Central memory CD8-positive, alpha-beta T cell (primary cell): ENCODE measurements at regions not wholly inside any gene's neighbourhood (a gene's known extent, or its start where the extent isn't known, plus 50 kb on each side); places are given as distances from the start of the nearest gene placed in this dataset.

Experiments
- ATAC-seq: fragments of 150-1000 bp; cut with Tn5 transposase; replicated peaks from 2 replicates; pipeline ENCODE4 v1.10.0; 2022; ENCODE audit warnings: mild to moderate bottlenecking, moderate FRiP score, moderate number of reproducible peaks; ENCODE audit not compliant: poor library complexity, severe bottlenecking; ENCODE audit errors: extremely low read depth
- DNase-seq, 2 donors: peaks; one replicate each; pipeline ENCODE4 v3.0.0; 2021; ENCODE audit warnings: low spot score in 2 of 2
- H3K27ac Mint-ChIP-seq: one replicate; pipeline ENCODE4 v1.8.0; 2022; ENCODE audit warnings: low read depth, mild to moderate bottlenecking, moderate library complexity, mixed read lengths
- H3K27me3 Mint-ChIP-seq: one replicate; pipeline ENCODE4 v1.8.0; 2022; ENCODE audit warnings: mixed read lengths
- H3K36me3 Mint-ChIP-seq: one replicate; pipeline ENCODE4 v1.8.0; 2022; ENCODE audit warnings: mild to moderate bottlenecking, moderate library complexity, mixed read lengths; ENCODE audit not compliant: insufficient read depth
- H3K4me1 Mint-ChIP-seq: one replicate; pipeline ENCODE4 v1.8.0; 2022; ENCODE audit warnings: mixed read lengths
- H3K4me3 Mint-ChIP-seq: one replicate; pipeline ENCODE4 v1.8.0; 2022; ENCODE audit warnings: mild to moderate bottlenecking, moderate library complexity, mixed read lengths
- H3K9me3 Mint-ChIP-seq: one replicate; pipeline ENCODE4 v1.8.0; 2022; ENCODE audit warnings: mixed read lengths

DNA sequence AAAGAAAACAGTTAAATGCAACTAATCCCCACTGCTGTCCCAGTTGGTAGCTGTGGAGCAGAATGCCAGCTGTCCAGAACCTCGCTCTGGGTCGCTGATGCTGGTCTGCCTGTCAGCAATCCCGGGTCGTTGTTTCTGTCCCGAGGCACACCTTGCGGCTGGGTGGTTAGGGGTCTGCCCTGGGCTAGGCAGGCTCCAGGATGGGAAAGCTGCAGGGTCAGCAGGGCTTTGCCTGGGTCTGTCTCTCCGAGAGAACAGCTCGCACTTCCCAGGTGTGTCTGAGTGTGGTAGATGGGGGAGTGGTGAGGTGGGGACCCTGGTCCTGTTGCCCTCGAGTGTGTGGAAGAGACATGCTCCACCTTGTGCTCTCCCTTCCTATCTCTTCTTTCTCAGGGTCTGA lies 261.2 kb downstream of the CLIC5 start:
- H3K27ac Mint-ChIP-seq = no peak overlapping the region
- no peak for ATAC-seq
- no peaks in the 10 kb centered on the region for H3K4me1 Mint-ChIP-seq
- no peak for DNase-seq
- H3K27me3 Mint-ChIP-seq = peaks cover 14% of the 10 kb centered on the region
- H3K36me3 Mint-ChIP-seq = peaks cover 3% of the 10 kb centered on the region
- no peak overlapping the region for H3K4me3 Mint-ChIP-seq
- H3K9me3 Mint-ChIP-seq = no peaks in the 10 kb centered on the region

GRCh38 chr6:45746046-45746445 lies 269.6 kb downstream of the CLIC5 start:
- no peak for ATAC-seq
- peaks cover 11% of the 10 kb centered on the region for H3K9me3 Mint-ChIP-seq

DNA sequence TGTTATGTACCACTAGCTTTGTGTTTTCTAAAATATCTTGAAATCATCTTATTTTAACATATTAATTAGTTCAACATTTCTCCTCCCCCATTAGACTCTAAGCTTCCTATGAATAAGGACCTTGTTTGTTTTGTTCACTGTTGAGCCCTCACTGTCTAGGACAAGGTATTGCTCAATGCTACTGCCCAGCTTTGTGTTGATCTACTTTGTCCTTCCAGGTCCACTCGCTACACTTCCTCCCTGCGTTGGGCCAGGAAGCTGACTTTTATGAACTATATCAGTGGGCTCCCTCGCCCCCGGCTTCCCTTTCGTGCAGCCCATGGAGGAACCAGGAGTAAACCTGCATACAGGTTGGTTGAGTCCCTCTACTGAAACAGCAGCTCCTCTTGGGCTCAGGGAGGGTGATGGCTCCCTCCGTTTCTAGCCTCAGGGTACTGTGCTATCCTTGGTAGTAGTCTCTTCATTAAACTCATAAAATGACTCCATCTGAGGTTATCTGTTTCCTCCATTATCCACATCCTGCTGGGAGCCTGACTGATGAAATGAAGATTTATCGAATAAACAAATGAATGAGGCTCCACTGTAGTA lies 272.5 kb downstream of the CLIC5 start:
- H3K27ac Mint-ChIP-seq = no peak overlapping the region
- H3K36me3 Mint-ChIP-seq = no peaks in the 10 kb centered on the region
- H3K4me3 Mint-ChIP-seq = no peak overlapping the region
- H3K4me1 Mint-ChIP-seq = peaks cover 7% of the 10 kb centered on the region
- ATAC-seq (no peak), DNase-seq (no peak)
- no peaks in the 10 kb centered on the region for H3K27me3 Mint-ChIP-seq
- peaks cover 6% of the 10 kb centered on the region for H3K9me3 Mint-ChIP-seq

More at GRCh38 chr6:45746046-45746445, 269.6 kb downstream of the CLIC5 start:
- Mint-ChIP-seq H3K27me3 (no peaks in the 10 kb centered on the region), H3K27ac (no peak overlapping the region), H3K36me3 (no peaks in the 10 kb centered on the region), H3K4me3 (no peak overlapping the region), H3K4me1 (peaks cover 6% of the 10 kb centered on the region)
- DNase-seq = no peak

DNA sequence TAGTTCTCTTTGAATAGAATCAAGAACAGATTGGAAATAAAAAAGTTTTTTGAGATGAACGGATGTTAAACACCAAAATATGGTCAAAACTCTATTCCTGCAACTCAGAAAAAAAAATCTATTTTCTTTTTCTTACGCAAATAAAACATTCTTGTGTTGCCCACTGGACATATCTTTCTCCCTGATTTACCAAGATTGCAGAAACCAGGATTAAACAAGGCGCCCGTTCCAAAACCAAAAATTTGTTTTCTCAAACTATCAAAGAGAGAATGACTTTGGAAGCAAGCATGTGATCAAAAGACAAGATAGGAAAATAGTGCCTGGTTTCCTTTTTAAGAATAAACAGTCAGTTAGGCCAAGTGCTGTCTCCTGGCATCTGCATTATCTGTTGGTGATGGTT lies 273.1 kb downstream of the CLIC5 start:
- no peaks in the 10 kb centered on the region for H3K27me3 Mint-ChIP-seq
- ATAC-seq (no peak), DNase-seq (no peak)
- H3K9me3 Mint-ChIP-seq = peaks cover 5% of the 10 kb centered on the region
- H3K4me1 Mint-ChIP-seq = peaks cover 12% of the 10 kb centered on the region
- no peak overlapping the region for H3K27ac Mint-ChIP-seq
- H3K4me3 Mint-ChIP-seq = no peak overlapping the region
- no peaks in the 10 kb centered on the region for H3K36me3 Mint-ChIP-seq

DNA sequence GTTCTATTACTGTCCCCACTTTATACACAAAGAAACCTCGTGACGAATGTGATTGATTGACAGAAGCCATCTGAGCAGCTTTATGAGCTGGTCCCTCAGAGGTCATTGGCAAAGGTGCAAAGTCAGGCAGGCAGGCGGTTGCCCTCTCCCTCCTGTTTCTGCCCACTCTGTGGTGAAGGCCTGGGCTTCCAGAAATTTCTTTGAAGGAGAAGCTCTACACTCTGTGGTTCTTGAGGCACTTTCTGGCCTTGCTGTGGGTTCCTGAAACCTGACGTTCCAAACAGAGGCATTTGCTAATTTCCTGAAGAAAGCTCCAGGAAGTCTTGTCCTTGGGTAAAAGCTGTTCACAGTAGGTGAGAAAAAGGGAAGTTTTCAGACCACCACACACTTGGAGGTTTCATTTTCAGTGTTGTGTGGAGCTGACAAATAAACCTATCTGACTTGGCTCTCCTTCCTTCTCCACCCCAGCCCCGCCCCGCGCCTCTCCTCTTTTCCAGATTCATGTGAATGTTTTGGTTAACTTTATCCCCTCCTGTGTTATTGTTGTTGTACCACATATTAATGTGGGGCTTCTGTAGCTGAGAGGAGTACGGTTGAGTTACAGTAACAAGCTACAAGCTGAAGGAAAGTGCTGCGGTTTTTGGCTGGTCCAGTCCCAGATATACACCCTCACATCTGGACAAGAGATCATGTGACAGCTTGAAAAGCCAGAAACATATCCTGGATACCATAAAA lies 274.1 kb downstream of the CLIC5 start:
- peaks cover 4% of the 10 kb centered on the region for H3K27me3 Mint-ChIP-seq
- no peak overlapping the region for H3K27ac Mint-ChIP-seq
- H3K4me1 Mint-ChIP-seq = peaks cover 17% of the 10 kb centered on the region
- H3K9me3 Mint-ChIP-seq = no peaks in the 10 kb centered on the region
- DNase-seq (no peak), ATAC-seq (no peak)
- H3K36me3 Mint-ChIP-seq = no peaks in the 10 kb centered on the region
- H3K4me3 Mint-ChIP-seq = no peak overlapping the region

DNA sequence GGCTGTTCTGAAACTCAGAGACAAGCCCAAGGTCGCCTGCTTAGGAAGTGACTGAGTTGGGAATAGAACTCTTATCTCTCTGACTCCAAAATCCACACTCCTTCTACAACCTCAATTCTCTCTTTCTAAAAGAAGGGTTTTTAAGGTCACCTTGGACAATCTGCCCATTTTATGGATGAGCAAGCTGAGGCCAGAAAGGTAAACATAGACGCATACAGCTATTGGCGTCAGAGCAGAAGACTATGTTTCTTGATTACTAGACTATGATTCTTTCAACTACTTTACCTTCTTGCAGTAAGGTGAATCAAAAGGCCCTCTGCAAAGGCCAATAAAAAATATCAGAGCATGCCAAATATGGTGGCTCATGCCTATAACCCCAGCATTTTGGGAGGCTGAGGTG lies 276.6 kb downstream of the CLIC5 start:
- Mint-ChIP-seq H3K4me1 (peaks cover 17% of the 10 kb centered on the region), H3K9me3 (no peaks in the 10 kb centered on the region), H3K27ac (no peak overlapping the region), H3K27me3 (peaks cover 17% of the 10 kb centered on the region), H3K36me3 (no peaks in the 10 kb centered on the region), H3K4me3 (no peak overlapping the region)
- no peak for DNase-seq
- ATAC-seq = no peak

DNA sequence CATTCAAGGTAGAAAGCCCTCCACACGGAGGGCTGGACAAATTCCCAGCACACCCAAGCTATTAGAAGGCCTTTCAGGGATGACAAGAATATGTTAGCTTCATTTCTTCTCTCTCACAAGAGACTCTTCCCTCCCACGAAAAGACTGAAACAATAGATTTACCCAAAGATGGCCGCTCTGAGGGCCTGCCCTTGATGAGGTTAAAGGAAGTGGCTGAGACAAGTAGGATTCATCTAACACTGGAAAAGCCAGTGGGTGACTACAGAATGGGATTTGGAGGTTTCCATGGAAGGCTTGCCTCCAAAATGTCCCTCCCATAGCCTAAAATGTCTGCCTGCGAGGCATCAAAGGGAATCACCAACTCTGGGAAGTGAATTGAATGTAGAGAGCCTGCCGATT lies 277.6 kb downstream of the CLIC5 start:
- no peaks in the 10 kb centered on the region for H3K9me3 Mint-ChIP-seq
- peaks cover 17% of the 10 kb centered on the region for H3K4me1 Mint-ChIP-seq
- DNase-seq = no peak
- ATAC-seq = no peak
- peaks cover 17% of the 10 kb centered on the region for H3K27me3 Mint-ChIP-seq
- peak overlapping the region; percentile 45 for H3K4me3 Mint-ChIP-seq
- no peaks in the 10 kb centered on the region for H3K36me3 Mint-ChIP-seq
- H3K27ac Mint-ChIP-seq = no peak overlapping the region

GRCh38 chr6:45737331-45738056 lies 278.2 kb downstream of the CLIC5 start:
- peak overlapping the region; percentile 45 for H3K4me3 Mint-ChIP-seq
- no peaks in the 10 kb centered on the region for H3K9me3 Mint-ChIP-seq
- ATAC-seq (no peak), DNase-seq (no peak)
- H3K27ac Mint-ChIP-seq = no peak overlapping the region
- no peaks in the 10 kb centered on the region for H3K36me3 Mint-ChIP-seq
- H3K4me1 Mint-ChIP-seq = peaks cover 17% of the 10 kb centered on the region
- H3K27me3 Mint-ChIP-seq = peaks cover 17% of the 10 kb centered on the region

DNA sequence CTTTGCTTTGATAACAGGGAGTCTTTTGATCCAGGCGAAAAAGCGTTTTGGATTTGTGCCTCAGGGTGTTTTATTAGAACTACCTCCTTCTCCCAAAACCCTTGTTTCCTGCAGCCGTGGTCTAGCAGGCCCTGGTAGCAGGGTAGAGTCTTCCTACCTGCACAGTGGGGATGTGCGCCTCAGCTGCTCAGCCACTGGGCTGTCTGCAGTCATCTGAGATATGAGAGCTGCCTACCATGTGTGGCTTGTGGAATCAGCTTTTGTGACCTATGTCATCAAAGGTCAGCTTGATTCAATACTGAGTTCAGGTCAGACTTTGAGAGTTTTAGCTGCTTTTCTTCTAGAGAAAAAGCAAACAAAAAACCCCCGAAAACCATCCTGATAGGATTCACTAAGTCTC lies 279.5 kb downstream of the CLIC5 start:
- no peak overlapping the region for H3K4me3 Mint-ChIP-seq
- H3K36me3 Mint-ChIP-seq = no peaks in the 10 kb centered on the region
- H3K27ac Mint-ChIP-seq = no peak overlapping the region
- H3K27me3 Mint-ChIP-seq = peaks cover 17% of the 10 kb centered on the region
- ATAC-seq (no peak), DNase-seq (no peak)
- peaks cover 11% of the 10 kb centered on the region for H3K4me1 Mint-ChIP-seq
- H3K9me3 Mint-ChIP-seq = no peaks in the 10 kb centered on the region

GRCh38 chr6:45732731-45733130 lies 282.9 kb downstream of the CLIC5 start:
- Mint-ChIP-seq H3K9me3 (no peaks in the 10 kb centered on the region), H3K36me3 (no peaks in the 10 kb centered on the region), H3K4me1 (peaks cover 6% of the 10 kb centered on the region), H3K4me3 (no peak overlapping the region), H3K27ac (no peak overlapping the region), H3K27me3 (peaks cover 17% of the 10 kb centered on the region)
- ATAC-seq (no peak), DNase-seq (no peak)

DNA sequence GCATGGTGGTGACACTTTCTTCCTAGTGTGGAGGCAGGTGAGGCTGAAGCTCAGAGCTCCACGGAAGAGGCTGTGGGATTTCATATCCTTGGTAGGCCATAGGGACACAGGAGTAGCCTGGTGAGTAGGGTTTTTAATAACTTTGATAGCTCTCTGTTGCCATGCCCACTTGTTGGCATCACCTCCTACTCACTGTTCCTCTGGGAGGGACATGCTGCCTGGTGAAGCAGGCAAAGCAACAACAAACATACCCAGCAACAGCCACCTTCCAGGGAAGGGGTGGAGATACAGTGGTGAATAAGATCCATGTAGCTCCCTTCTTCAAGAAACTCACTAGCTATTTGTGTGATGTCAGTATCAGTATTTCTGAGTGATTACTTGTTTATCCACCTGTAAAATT lies 285.4 kb downstream of the CLIC5 start:
- Mint-ChIP-seq H3K27ac (no peak overlapping the region), H3K4me3 (no peak overlapping the region), H3K4me1 (no peaks in the 10 kb centered on the region), H3K36me3 (no peaks in the 10 kb centered on the region), H3K9me3 (no peaks in the 10 kb centered on the region), H3K27me3 (no peaks in the 10 kb centered on the region)
- no peak for DNase-seq
- ATAC-seq = no peak

DNA sequence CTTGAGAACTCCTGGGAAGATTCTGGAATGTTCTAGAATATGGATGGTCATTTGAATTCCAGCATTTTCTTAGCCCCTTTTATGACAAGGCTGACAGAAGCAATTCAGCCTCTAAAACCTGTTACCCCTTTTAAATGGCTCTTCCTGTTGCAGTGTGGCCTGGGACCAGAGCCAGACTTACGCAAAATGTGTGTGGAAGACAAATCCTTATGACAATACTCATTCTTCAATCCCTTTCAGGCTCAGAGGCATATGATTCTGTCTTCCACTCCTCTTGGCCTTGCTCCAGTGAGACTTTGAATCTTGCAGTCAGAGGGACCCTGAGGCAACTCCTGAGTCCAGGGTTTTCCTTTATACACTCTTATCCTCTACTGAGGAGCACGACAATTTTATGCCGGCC lies 287.0 kb downstream of the CLIC5 start:
- no peaks in the 10 kb centered on the region for H3K27me3 Mint-ChIP-seq
- ATAC-seq = no peak
- H3K4me3 Mint-ChIP-seq = no peak overlapping the region
- no peaks in the 10 kb centered on the region for H3K9me3 Mint-ChIP-seq
- H3K4me1 Mint-ChIP-seq = no peaks in the 10 kb centered on the region
- no peak overlapping the region for H3K27ac Mint-ChIP-seq
- H3K36me3 Mint-ChIP-seq = no peaks in the 10 kb centered on the region
- no peak for DNase-seq
